Nucleus accumbens (tissue), 56 donors: ENCODE measurements at regions not wholly inside any gene's neighbourhood (a gene's known extent, or its start where the extent isn't known, plus 50 kb on each side); places are given as distances from the start of the nearest gene placed in this dataset.

ENCODE experiments used
- DNase-seq, 56 donors: peaks; one replicate each; lab custom pipeline; 2025; lab: John Stamatoyannopoulos, UW

- DNase-seq: no peak
Observed at GRCh38 chr20:56828402-56828801, 199.3 kb downstream of the TFAP2C start.

- no peak for DNase-seq
Observed at GRCh38 chr20:56829788-56830385, 200.8 kb downstream of the TFAP2C start.

GRCh38 chr20:56831795-56832194, 202.7 kb downstream of the TFAP2C start:
- DNase-seq: no peak

GRCh38 chr20:56833427-56833826, 204.3 kb downstream of the TFAP2C start:
- DNase-seq: no peak

GRCh38 chr20:56835829-56836550, 206.9 kb downstream of the TFAP2C start:
- DNase-seq: no peak

GRCh38 chr20:56839222-56839621, 210.1 kb downstream of the TFAP2C start:
- no peak for DNase-seq

- DNase-seq: no peak
Observed at GRCh38 chr20:56839786-56840185, 210.7 kb downstream of the TFAP2C start.

- no peak for DNase-seq
Observed at GRCh38 chr20:56840716-56841261, 211.7 kb downstream of the TFAP2C start.

GRCh38 chr20:56841346-56841908, 212.3 kb downstream of the TFAP2C start:
- no peak for DNase-seq

- DNase-seq: no peak
Observed at GRCh38 chr20:56842056-56842455, 212.9 kb downstream of the TFAP2C start.

- peak in 1 of 56 donors; percentile 6 for DNase-seq
Observed at GRCh38 chr20:56843386-56843785, 214.3 kb downstream of the TFAP2C start.

- no peak for DNase-seq
Observed at GRCh38 chr20:56843817-56844216, 214.7 kb downstream of the TFAP2C start.

- DNase-seq: no peak
Observed at GRCh38 chr20:56845546-56846086, 216.5 kb downstream of the TFAP2C start.

GRCh38 chr20:56848561-56848960, 219.5 kb downstream of the TFAP2C start:
- no peak for DNase-seq

- no peak for DNase-seq
Observed at GRCh38 chr20:56851552-56851951, 222.4 kb downstream of the TFAP2C start.

- no peak for DNase-seq
Observed at GRCh38 chr20:56855708-56856107, 226.6 kb downstream of the TFAP2C start.

- DNase-seq: no peak
Observed at GRCh38 chr20:56857950-56858349, 228.8 kb downstream of the TFAP2C start.

GRCh38 chr20:56859039-56859800, 230.1 kb downstream of the TFAP2C start:
- no peak for DNase-seq

- no peak for DNase-seq
Observed at GRCh38 chr20:56859801-56860261, 230.7 kb downstream of the TFAP2C start.

GRCh38 chr20:56860413-56860812, 231.3 kb downstream of the TFAP2C start:
- DNase-seq: no peak

GRCh38 chr20:56861590-56861989, 232.5 kb downstream of the TFAP2C start:
- DNase-seq: no peak
